GM19351 (cell line): ENCODE measurements at regions not wholly inside any gene's neighbourhood (a gene's known extent, or its start where the extent isn't known, plus 50 kb on each side); places are given as distances from the start of the nearest gene placed in this dataset.

ENCODE experiments used
- ATAC-seq: cut with Tn5 transposase; IDR thresholded peaks from one replicate; pipeline ENCODE4 v1.9.1; 2021; ENCODE audit warnings: mild to moderate bottlenecking, moderate library complexity; ENCODE audit not compliant: unreplicated experiment

- no peak for ATAC-seq
These were observed 687.5 kb downstream of the SORCS3 start for GRCh38 chr10:105328503-105329133.
